B cell (primary cell): ENCODE measurements at regions not wholly inside any gene's neighbourhood (a gene's known extent, or its start where the extent isn't known, plus 50 kb on each side); places are given as distances from the start of the nearest gene placed in this dataset.

Experiments
- CTCF ChIP-seq: fragments of 200-600 bp; IDR thresholded peaks from one replicate; pipeline ENCODE4 v1.8.0; 2022; ENCODE audit warnings: antibody characterized with exemption, mild to moderate bottlenecking
- EZH2 ChIP-seq: IDR thresholded peaks from 2 replicates; pipeline ENCODE4 v1.6.1; 2012; ENCODE audit warnings: borderline replicate concordance, low read depth, mild to moderate bottlenecking, moderate library complexity, low read length; ENCODE audit not compliant: insufficient read depth, poor library complexity, severe bottlenecking

GRCh38 chr4:77415689-77416088 lies 189.9 kb upstream of the CXCL13 start:
- TF ChIP-seq CTCF (no peak), EZH2 (no peak)
